ENCODE measurements at regions not wholly inside any gene's neighbourhood (a gene's known extent, or its start where the extent isn't known, plus 50 kb on each side); places are given as distances from the start of the nearest gene placed in this dataset.

- no peak for TF ChIP-seq CTCF (IDR thresholded peaks at IDR 0.05; ENCODE audit: low read length)
- TF ChIP-seq EZH2 (IDR thresholded peaks at IDR 0.05; ENCODE audit: borderline replicate concordance, low read length), result no peak
Measured at GRCh38 chr14:100658181-100658886, 68.4 kb upstream of the DLK1 start.
